ENCODE measurements at regions not wholly inside any gene's neighbourhood (a gene's known extent, or its start where the extent isn't known, plus 50 kb on each side); places are given as distances from the start of the nearest gene placed in this dataset.
"Not testable (repeated sequence)": the region's sequence is repeated elsewhere in the genome, so short reads cannot be mapped to it uniquely, and the experiment has no call there.

- no peak overlapping the region for H3K27ac ChIP-seq (replicated peaks)
- no peaks in the 10 kb centered on the region for H3K4me1 ChIP-seq
- H3K27me3 ChIP-seq (ENCODE audit: low read depth) = peaks cover 14% of the 10 kb centered on the region
- H3K4me3 ChIP-seq = no peak overlapping the region
- TF ChIP-seq, protein P1, sequence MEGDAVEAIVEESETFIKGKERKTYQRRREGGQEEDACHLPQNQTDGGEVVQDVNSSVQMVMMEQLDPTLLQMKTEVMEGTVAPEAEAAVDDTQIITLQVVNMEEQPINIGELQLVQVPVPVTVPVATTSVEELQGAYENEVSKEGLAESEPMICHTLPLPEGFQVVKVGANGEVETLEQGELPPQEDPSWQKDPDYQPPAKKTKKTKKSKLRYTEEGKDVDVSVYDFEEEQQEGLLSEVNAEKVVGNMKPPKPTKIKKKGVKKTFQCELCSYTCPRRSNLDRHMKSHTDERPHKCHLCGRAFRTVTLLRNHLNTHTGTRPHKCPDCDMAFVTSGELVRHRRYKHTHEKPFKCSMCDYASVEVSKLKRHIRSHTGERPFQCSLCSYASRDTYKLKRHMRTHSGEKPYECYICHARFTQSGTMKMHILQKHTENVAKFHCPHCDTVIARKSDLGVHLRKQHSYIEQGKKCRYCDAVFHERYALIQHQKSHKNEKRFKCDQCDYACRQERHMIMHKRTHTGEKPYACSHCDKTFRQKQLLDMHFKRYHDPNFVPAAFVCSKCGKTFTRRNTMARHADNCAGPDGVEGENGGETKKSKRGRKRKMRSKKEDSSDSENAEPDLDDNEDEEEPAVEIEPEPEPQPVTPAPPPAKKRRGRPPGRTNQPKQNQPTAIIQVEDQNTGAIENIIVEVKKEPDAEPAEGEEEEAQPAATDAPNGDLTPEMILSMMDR (IDR thresholded peaks at IDR 0.05; ENCODE audit: borderline replicate concordance) = no peak
- DNase-seq = no peak
- H3K9me3 ChIP-seq (replicated peaks) = peaks cover 4% of the 10 kb centered on the region
- intact Hi-C loops (cut with micrococcal nuclease) = loop anchor here (10.0 kb wide), 1 partner anchor 347 kb away; no protein-coding TSS in a partner anchor
- no peaks in the 10 kb centered on the region for H3K36me3 ChIP-seq
These were observed 534.0 kb upstream of the API5 start for GRCh38 chr11:42777776-42778175.

- TF ChIP-seq, protein P1 (IDR thresholded peaks at IDR 0.05; ENCODE audit: borderline replicate concordance) = no peak
- no peak for DNase-seq
- peaks cover 4% of the 10 kb centered on the region for H3K9me3 ChIP-seq (replicated peaks)
- no peaks in the 10 kb centered on the region for H3K4me1 ChIP-seq
- H3K4me3 ChIP-seq = no peak overlapping the region
- no peaks in the 10 kb centered on the region for H3K36me3 ChIP-seq
- peaks cover 11% of the 10 kb centered on the region for H3K27me3 ChIP-seq (ENCODE audit: low read depth)
- H3K27ac ChIP-seq (replicated peaks) = no peak overlapping the region
- intact Hi-C loops (cut with micrococcal nuclease) = loop anchor here (10.0 kb wide), 1 partner anchor 347 kb away; no protein-coding TSS in a partner anchor
These were observed 533.6 kb upstream of the API5 start for GRCh38 chr11:42778193-42778592.

- H3K4me3 ChIP-seq = no peak overlapping the region
- TF ChIP-seq, protein P1 (IDR thresholded peaks at IDR 0.05; ENCODE audit: borderline replicate concordance) = no peak
- intact Hi-C loops (cut with micrococcal nuclease) = loop anchor here (10.0 kb wide), 1 partner anchor 345 kb away; no protein-coding TSS in a partner anchor
- no peaks in the 10 kb centered on the region for H3K36me3 ChIP-seq
- H3K27me3 ChIP-seq (ENCODE audit: low read depth) = no peaks in the 10 kb centered on the region
- no peak overlapping the region for H3K27ac ChIP-seq (replicated peaks)
- no peak for DNase-seq
- peaks cover 4% of the 10 kb centered on the region for H3K9me3 ChIP-seq (replicated peaks)
- H3K4me1 ChIP-seq = no peaks in the 10 kb centered on the region
These were observed 532.2 kb upstream of the API5 start for GRCh38 chr11:42779555-42779954.

- Histone ChIP-seq H3K27ac (replicated peaks) (no peak overlapping the region), H3K27me3 (ENCODE audit: low read depth) (peaks cover 7% of the 10 kb centered on the region), H3K4me1 (no peaks in the 10 kb centered on the region), H3K4me3 (no peak overlapping the region), H3K9me3 (replicated peaks) (peaks cover 10% of the 10 kb centered on the region), H3K36me3 (no peaks in the 10 kb centered on the region)
- intact Hi-C loops (cut with micrococcal nuclease) = no loop called here
- DNase-seq = no peak
- TF ChIP-seq, protein P1 (IDR thresholded peaks at IDR 0.05; ENCODE audit: borderline replicate concordance) = no peak
These were observed 524.8 kb upstream of the API5 start for GRCh38 chr11:42786981-42787380.

GRCh38 chr11:42795483-42795882 is 516.3 kb upstream of the API5 start:
- H3K36me3 ChIP-seq; intact Hi-C loops (cut with micrococcal nuclease); H3K27me3 ChIP-seq (ENCODE audit: low read depth); DNase-seq; H3K27ac ChIP-seq (replicated peaks); H3K9me3 ChIP-seq (replicated peaks); H3K4me1 ChIP-seq; H3K4me3 ChIP-seq: not testable (repeated sequence)

GRCh38 chr11:42800041-42800440 is 511.8 kb upstream of the API5 start:
- TF ChIP-seq, protein P1 (IDR thresholded peaks at IDR 0.05; ENCODE audit: borderline replicate concordance) = no peak

More at GRCh38 chr11:42800041-42800440, 511.8 kb upstream of the API5 start:
- Histone ChIP-seq H3K27me3 (ENCODE audit: low read depth) (no peaks in the 10 kb centered on the region), H3K9me3 (replicated peaks) (no peaks in the 10 kb centered on the region), H3K4me1 (no peaks in the 10 kb centered on the region), H3K27ac (replicated peaks) (no peak overlapping the region), H3K4me3 (no peak overlapping the region), H3K36me3 (no peaks in the 10 kb centered on the region)
- DNase-seq = no peak
- intact Hi-C loops (cut with micrococcal nuclease) = no loop called here
